Fibroblast of skin of left quadriceps (primary cell): ENCODE measurements at regions not wholly inside any gene's neighbourhood (a gene's known extent, or its start where the extent isn't known, plus 50 kb on each side); places are given as distances from the start of the nearest gene placed in this dataset.
"Not testable (repeated sequence)": the region's sequence is repeated elsewhere in the genome, so short reads cannot be mapped to it uniquely, and the experiment has no call there.

ENCODE experiments used
- DNase-seq, 2 experiments: peaks; one replicate each; pipeline ENCODE4 v3.0.0-alpha.2; 2013; ENCODE audit warnings: low read depth in 2 of 2

DNA sequence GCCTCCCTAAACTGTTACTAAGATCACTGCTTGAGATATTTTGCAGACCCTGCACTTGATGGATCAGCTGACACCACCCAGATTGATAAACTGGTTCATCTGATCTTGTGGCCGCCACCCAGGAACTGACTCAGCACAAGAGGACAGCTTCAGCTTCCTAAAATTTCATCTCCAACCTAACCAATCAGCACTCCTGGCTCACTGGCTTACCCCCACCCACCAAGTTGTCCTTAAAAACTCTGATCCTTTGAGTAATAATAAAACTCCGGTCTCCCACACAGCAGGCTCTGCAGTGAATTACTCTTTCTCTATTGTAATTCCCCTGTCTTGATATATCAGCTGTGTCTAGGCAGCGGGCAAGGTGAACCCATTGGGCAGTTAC is 174.8 kb downstream of the UTP18 start:
- no peak for DNase-seq

DNA sequence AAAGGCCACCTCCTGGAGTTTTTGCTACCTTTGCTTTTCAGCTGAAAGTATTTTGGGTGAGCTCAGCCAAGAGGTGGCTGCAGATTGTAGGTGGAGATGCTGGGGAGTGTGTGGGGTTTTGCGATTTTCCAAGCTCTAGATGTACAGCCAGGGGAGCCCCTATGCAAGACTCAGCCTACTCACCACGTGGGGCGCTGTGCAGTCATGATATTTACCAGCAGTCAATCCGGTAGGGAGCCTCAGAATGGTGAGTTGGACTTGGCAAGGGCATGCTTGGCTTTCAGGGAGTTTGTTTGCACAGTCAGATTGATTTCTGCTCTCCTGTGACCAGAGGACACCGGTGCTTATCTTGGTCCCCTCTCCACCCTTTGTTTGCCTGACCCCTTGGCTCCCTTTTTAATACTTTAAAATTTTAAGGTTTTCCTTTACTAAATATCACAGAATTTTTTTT is 175.3 kb downstream of the UTP18 start:
- DNase-seq, result no peak

DNA sequence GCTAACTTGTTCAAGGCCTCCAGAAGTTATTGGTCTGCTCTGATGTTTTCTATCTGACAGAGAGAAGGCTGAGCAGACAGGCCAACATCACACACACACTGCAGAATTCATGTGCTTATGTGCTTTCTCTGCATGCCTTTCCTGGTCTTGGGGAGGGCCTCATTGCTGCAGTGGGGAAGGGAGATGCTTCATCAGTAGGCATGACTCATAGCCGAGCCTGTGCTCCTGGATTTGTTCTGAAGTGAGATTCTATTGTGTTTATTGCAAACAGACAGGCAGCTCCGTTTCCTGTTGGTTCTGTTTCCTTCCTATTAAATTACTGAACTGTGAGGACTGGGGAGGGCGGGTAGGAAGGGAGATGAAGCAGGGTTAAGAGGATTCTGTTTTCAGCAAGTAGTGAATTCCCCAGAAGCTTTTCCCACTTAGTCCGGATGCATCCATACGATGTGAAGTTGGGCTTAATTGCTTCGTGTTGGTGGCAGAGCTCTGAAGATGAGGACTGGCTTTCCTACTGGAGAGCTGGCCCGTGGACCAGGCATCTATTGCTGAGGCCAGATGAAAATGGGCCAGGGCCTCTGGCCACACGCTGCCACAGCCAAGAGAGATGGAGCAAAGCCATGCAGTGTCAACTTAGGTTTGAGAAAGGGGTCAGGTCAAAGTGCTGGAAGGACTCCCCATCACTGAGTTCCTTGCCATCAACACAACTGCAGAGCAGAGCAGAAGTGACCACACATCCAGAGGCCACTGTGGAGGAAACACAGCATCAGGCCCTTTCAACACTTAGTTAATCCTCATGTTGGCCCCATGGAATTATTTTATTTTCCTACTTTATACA is 179.3 kb downstream of the UTP18 start:
- DNase-seq, result no peak

DNA sequence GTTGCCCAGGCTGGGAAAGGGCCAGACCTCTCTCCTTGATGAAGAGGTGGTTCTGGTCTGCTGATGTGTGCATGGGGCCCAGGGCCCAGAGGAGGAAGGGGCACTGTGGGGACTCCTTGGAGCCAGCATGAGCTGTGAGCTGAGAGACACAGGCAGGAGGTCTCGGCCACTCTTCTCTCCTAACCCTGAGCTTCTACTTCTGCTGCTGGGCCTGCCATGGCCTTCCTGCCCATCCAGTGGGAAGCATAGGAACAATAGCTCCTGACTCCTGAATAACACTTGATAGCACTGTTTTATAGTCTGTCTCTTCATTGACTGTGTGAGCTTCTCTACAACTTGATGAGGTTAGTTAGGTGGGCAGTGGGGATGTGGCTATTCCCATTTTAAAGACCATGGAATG is 181.1 kb downstream of the UTP18 start:
- DNase-seq, result no peak

DNA sequence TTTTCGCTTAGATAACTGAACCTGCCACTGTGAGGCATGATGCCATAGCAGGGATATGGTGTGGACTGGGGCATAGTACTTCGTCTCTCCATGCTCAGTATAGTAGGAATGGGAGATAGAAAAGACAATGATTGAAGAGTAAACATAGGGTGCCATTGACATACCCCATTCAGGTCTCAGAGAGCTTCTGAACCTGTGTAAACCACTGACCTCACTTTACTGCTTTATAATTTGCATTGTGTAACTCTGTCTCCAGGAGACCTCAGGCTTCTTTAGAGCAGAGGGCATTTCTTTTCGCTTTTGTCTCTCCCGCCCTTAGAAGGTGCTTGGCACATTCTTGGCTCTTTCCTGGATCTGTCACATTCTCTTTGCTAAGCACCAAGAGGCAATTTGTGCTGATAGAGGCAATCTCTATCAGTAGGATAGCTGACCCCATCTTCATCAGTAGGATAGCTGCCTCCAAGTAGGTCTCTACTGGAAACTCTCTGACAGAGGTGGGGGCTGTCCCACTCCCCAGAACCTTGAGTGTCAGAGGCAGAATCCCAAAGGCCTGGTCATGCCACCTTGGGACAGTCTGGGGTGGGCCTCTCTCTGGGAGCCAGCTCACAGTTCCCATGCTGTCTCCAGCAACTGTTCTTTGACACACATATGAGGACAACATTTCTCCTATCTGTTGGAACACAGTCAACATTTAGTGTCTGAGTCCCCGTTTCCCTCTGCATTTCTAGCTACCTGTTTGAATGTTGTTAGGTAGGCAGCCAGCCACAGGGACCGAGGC is 181.9 kb downstream of the UTP18 start:
- DNase-seq, result no peak

DNA sequence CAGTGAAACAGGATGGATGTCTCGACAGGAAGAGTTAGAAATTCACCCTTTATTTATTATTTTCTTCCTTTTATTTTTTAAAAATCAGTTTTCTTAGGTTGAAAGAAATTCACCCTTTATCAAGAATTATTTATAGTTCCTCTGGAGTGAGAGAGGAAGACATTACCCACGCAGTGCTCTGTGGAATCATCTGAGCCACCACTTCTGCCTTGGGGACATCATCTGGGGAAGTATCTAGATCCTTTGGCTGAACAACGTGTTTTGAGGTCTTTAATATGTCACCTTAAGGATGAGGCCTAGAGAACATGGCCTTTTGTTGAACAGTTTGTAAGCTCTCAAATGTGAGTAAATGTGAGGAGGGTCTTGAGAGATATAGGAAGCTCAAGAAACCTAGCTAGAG is 183.3 kb downstream of the UTP18 start:
- DNase-seq, result no peak

DNA sequence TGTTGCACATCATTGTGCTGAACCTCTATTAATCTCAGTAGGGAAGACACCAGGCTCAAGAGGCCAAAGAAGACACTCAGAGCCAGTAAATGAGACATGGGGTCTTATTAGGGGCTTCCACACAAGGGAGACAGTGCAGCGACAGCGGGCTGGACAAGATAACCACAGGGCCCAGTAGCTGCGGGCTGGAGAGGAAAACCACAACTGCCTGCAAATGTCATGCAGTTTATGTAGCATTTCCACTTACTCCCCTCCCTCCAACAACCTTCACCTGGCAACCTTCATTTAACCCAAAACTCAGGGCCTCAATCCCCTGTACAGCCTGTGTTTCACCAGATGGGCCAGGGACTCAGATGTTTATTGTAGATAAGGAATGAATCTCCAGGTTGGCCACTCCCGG is 185.6 kb downstream of the UTP18 start:
- no peak for DNase-seq

DNA sequence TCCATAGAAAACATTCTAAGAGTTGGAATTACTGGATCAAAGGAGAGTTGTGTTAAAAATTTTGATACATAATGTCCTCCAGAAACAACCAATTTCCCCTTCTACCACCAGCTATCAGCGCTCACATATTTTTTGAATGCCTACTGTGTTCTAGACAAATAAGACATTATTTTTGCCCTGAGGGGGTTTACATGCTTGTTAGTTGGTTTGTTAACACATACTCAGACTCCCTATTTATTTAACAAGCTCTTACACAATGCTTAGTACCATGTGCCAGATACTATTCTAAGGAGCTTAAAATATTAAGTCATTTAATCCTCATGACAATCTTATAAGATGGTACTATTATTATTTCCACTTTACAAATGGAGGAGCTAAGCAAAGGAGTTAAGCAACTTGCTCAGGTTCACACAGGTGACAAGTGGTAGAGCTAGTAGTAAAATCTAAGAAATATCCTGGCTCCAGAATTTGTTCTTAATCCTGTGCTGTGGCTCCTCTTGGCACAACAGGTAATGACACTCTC is 194.2 kb downstream of the UTP18 start:
- DNase-seq, result no peak

DNA sequence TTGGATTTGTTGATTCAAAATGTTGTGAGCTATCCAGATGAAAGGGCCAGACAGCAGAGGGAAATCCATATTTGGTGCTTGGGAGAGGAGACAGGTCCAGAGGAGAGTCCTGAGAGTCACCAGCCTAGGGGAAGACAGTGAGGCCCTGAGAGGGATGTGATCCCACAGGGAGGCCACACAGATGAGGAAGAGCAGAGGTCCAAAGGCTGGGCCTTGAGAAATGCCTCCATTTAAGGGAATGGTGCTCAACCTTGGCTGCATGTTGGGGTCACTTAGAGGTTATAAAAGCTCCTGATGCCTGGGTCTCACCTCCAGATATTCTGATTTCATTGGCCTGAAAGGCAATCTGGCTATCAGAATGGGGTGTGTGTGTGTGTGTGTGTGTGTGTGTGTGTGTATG is 194.9 kb downstream of the UTP18 start:
- no peak for DNase-seq

DNA sequence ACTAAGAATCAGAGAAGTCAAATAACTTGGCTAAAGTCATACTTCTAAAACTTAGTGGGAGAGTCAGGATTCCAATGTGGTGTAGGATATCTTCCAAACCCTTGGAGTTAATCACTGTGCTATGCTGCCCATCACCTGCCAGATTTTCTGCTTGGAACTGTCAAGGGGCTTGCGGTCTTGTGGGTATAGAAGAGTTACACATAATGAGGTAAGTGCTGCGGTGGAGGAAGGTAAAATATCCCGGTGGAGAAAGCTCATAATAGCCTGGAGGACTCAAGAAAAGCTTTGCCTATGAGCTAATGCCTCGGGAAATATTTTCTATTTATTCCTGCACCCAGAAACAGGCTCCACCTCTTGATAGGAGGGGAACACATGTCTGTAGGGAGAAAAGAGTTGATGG is 195.6 kb downstream of the UTP18 start:
- DNase-seq, result no peak

DNA sequence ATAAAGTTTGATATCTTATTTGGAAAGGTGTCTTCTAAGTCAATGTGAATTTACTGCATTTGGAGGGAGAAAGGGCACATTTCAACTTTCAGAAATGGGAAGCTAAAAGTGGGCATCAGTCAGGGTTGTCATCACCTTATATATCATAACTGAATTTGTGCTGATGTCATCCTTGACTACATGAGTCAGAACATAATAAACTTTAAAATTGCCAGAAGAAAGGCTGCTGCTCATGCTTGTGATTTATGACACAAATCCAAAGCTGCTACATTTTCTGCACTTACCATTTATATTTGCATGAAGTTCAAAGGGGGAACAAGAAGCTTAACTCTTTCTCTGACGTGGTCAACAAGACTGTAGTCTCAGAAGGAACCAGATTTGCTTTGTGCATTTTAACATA is 196.6 kb downstream of the UTP18 start:
- DNase-seq, result no peak

DNA sequence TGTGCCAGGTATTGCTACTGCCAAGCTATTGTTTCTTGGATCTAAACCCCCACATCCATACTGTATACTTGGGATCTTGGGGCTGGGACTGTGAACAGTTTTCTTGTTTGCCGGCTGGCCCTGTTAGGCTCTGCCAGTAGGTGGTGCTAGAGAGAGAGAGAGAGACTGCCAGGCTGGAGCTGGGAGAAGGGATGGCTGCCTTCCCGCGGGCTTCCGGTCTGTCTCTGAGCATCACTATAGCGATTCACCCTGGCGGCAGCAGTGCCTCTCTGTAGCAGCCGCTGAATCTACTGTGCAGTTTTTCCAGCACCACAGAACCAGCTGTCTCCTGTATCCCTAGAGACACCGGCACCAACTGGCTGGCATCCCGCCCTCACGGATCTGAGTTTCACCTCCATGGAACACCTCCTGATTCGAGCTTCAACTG is 201.2 kb downstream of the UTP18 start:
- DNase-seq, result peak in 1 of 2 experiments; percentile 12

DNA sequence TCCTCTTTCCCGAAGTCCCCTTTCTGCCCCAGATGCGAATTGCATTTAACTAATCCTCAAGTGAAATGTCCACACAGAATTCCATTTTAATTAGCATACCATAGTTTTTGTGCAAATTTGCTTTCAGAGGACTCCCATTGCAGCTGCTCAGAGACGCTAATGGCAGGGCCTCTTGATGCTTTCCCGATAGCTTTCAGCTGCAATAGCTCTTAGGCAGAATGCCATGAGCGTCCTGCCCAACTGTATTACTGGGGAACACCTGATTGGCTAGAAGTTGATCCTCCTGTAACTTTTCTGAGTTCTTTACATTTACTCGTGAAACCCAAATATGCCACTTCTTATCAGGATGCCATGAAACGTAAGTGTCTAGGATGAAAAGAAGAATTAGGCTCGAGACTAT is 203.0 kb downstream of the UTP18 start:
- DNase-seq, result no peak

DNA sequence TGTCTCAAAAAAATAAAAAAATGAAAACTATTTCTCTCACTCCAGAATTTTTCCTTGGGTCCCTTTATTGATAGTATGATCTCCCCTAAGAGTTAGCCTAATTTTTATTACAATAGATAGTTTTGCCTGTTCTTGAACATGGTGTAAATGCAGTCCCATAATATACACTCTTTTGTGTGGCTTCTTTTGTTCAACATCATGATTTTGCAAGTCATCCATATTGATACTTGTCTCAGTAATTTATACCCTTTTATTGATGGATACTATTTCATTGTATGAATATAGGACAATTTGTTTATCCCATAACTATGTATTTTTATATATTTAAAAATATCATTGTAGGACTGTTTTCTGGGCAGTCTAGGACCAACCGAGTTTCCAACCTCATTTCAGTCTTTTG is 207.0 kb downstream of the UTP18 start:
- DNase-seq, result no peak

DNA sequence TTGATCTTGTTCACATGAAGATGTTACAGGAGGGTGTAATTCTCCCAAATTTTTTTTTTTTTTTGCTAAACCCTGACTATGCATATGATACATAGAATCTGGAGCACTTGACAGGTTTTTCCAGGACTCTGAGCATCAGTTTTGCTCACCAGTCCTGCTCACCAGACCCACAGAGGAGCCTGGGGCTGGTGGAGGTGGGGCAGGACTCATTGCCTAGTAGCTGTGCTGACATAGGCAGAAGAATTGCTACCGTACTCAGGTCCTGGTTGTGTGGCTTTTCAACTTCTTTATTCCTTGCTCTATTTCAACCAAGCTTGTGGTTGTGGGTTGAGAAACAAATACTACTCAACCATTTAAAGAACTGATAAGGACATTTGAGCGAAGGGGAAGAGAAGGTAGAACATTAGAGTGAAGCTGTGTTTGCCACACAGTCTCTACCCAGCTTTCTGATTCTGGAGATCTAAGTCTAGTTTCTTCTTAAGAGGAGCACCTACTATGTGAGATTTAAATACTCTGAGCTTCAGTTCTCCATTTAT is 212.4 kb downstream of the UTP18 start:
- DNase-seq, result no peak

DNA sequence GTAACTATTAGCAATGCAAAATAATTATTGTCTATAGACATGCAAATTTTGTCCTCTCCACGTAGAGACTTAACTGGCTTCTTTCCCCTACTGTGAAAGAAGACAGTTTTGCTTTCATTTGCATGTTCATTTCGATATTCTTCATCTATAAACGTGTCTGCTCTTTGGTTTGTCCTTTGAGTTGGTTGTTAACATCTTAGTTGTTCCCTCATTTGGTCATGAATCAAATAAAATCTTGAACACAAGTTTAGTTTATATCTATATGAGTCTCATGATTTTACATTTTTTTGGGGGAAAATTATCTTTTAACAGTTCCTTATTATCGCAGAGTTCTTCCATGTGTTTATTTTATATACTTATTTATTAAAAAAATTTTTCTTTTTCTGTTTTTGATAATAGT is 214.4 kb downstream of the UTP18 start:
- no peak for DNase-seq

DNA sequence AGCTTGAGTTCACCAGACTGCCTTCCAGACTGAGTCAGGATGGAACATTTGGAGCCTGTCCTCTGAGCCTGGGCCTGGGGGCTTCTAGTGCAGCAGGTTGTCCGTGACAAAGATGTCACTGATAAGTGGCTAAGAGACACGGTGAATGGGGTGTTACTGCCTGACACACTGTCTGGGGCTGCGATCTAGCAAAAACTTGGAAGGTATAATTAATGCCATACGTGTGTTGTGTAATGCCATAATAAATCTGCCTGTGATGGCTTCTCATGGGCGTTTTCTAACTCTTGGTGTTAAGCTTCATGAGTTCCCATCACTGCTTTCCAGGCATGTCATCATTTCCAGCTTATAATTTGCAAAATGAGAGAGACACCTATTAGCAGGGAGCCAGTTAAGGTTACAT is 215.4 kb downstream of the UTP18 start:
- DNase-seq, result no peak

DNA sequence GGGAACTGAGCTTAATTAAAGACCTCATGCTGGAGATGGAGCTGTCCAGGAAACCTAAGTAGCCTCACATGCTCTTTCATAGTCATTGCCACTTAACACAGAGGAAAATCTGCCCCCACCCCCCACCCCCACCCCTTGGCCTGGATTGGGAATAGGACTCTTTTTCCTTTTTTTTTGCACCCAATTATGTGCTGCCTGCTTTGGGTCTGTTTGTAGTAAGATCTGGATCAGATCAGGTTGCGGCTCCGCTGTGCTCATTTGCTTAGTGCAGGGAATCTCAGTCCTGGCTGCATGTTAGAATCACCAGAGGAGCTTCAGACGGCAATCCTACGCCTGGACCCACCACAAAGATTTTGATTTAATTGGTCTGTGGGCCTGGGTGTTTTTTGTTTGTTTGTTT is 219.0 kb downstream of the UTP18 start:
- DNase-seq, result no peak

DNA sequence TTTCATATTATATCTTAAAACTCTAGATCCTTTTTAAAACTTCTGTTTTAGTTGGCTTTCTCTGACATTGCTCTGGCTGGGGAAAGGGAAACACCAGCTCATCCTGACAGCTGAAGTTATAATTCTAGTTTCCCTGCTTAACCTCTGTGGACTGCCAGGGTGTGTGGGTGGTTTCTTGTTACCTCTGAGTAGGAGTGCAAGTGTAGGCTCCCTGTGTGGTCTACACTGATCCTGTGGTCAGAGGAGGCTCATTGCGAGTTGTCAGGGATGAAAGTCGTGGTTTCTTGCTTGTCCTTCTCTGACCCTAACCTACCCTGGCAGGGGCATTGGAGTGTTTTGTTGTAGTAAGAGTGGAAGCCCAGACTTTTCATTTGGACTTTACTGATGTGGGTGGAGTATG is 221.0 kb downstream of the UTP18 start:
- no peak for DNase-seq

DNA sequence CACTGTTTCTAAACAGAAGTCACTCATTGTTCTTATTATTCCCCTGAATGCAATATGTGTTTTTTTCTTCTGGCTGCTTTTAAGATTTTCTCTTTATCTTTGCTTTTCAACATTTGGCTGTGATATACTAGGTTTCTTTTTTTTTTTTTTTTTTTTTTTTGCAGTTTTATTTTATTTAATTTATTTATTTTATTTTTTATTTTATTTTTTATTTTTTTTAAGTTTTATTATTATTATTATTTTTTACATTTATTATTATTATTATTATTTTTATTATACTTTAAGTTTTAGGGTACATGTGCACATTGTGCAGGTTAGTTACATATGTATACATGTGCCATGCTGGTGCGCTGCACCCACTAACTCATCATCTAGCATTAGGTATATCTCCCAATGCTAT is 221.9 kb downstream of the UTP18 start:
- not testable (repeated sequence) for DNase-seq

DNA sequence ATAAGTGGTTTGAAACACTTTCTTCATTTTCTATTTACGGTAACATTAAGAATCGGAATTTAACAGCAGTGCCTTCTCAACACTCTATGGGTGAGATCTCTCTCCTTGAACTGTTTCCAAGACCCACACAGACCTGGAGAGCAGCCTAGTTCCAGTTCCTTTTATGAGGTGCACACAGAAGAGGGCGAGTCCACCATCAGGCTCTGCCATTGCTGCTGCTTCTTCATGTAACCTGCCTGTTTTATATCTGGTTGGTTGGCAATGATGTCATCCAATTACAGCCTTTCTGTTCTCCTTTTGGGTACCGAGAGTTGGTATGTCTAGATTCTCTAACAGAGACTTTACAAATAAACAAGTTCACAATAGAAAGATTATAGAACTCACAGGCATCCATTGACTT is 225.7 kb downstream of the UTP18 start:
- no peak for DNase-seq

DNA sequence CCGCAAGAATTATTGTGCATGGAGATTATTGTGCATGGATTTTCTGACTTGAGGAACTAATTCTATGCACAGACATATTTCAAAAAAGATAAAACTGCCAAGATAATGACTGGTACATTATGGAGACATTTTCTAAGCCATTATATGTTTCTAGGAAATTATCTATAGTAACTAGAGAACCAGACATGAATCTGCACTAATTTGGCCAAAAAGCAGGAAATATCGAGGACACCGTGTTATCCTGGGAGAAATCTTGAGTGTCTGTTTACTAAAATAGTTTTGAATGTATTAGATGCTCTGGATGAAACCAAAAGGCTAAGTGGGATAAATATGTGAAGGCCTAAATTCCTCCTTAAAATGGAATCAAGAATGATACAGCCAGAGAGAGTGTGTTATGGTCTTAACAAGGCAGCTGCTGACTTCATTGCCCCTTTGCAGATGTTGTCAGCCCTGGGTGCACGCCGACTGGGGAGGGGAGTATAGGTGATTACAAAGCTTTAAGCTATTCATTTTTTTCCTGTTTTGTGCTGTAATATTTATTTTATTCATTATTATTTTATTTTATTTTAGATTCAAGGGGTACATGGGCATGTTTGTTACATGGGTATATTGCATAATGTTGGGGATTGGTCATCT is 226.7 kb downstream of the UTP18 start:
- no peak for DNase-seq
